NT2/D1 (cell line): ENCODE measurements at regions not wholly inside any gene's neighbourhood (a gene's known extent, or its start where the extent isn't known, plus 50 kb on each side); places are given as distances from the start of the nearest gene placed in this dataset.

Source experiments
- DNase-seq: peaks from one replicate; pipeline ENCODE4 v3.0.0-alpha.2; 2011; ENCODE audit warnings: low read depth, low spot score
- H3K27me3 ChIP-seq: 2 replicates; pipeline ENCODE4 v1.6.0; 2011; ENCODE audit warnings: mild to moderate bottlenecking; ENCODE audit not compliant: insufficient read length, insufficient read depth
- H3K36me3 ChIP-seq: 2 replicates; pipeline ENCODE4 v1.6.1; 2011; ENCODE audit warnings: mild to moderate bottlenecking, low read length, mixed read lengths; ENCODE audit not compliant: insufficient read depth, insufficient read length
- H3K4me1 ChIP-seq: 2 replicates; pipeline ENCODE4 v1.5.1; 2011; ENCODE audit not compliant: insufficient read depth, insufficient read length
- H3K4me3 ChIP-seq: 2 replicates; pipeline ENCODE4 v1.5.1; 2011; ENCODE audit warnings: low read depth; ENCODE audit not compliant: insufficient read length
- H3K9ac ChIP-seq: 2 replicates; pipeline ENCODE4 v1.6.0; 2011; ENCODE audit warnings: low read depth; ENCODE audit not compliant: insufficient read length
- H3K9me3 ChIP-seq: 2 replicates; pipeline ENCODE4 v1.5.1; 2011; ENCODE audit warnings: mild to moderate bottlenecking, low read length; ENCODE audit not compliant: insufficient read depth
- SUZ12 ChIP-seq: IDR thresholded peaks from 2 replicates; pipeline ENCODE4 v1.6.1; 2011; ENCODE audit not compliant: insufficient read length, insufficient read depth; ENCODE audit errors: extremely low read depth
- YY1 ChIP-seq: IDR thresholded peaks from 2 replicates; pipeline ENCODE4 v1.6.1; 2011; ENCODE audit not compliant: insufficient read length, insufficient read depth
- ZNF274 ChIP-seq: IDR thresholded peaks from 2 replicates; pipeline ENCODE4 v1.6.1; 2011; ENCODE audit warnings: mild to moderate bottlenecking, low read depth, low read length

- TF ChIP-seq ZNF274 = no peak
- TF ChIP-seq YY1 = no peak
- no peak for TF ChIP-seq SUZ12
- Histone ChIP-seq H3K4me1 (no peaks in the 10 kb centered on the region), H3K9ac (no peak overlapping the region), H3K9me3 (no peaks in the 10 kb centered on the region), H3K4me3 (no peak overlapping the region), H3K36me3 (no peaks in the 10 kb centered on the region), H3K27me3 (no peaks in the 10 kb centered on the region)
- DNase-seq = no peak
Measured at GRCh38 chr13:74629985-74630384, 495.8 kb upstream of the KLF12 start.

- H3K36me3 ChIP-seq = no peaks in the 10 kb centered on the region
- no peak overlapping the region for H3K4me3 ChIP-seq
- no peaks in the 10 kb centered on the region for H3K9me3 ChIP-seq
- no peaks in the 10 kb centered on the region for H3K4me1 ChIP-seq
- no peak overlapping the region for H3K9ac ChIP-seq
- no peaks in the 10 kb centered on the region for H3K27me3 ChIP-seq
- DNase-seq = no peak
- no peak for TF ChIP-seq ZNF274
- no peak for TF ChIP-seq YY1
- no peak for TF ChIP-seq SUZ12
Measured at GRCh38 chr13:74625541-74625940, 491.3 kb upstream of the KLF12 start.

GRCh38 chr13:74623761-74624160, 489.6 kb upstream of the KLF12 start:
- Histone ChIP-seq H3K9me3 (no peaks in the 10 kb centered on the region), H3K4me3 (no peak overlapping the region), H3K4me1 (no peaks in the 10 kb centered on the region), H3K27me3 (no peaks in the 10 kb centered on the region), H3K9ac (no peak overlapping the region), H3K36me3 (no peaks in the 10 kb centered on the region)
- no peak for DNase-seq
- TF ChIP-seq SUZ12 (no peak), ZNF274 (no peak), YY1 (no peak)

GRCh38 chr13:74622284-74622683, 488.1 kb upstream of the KLF12 start:
- Histone ChIP-seq H3K27me3 (no peaks in the 10 kb centered on the region), H3K4me1 (no peaks in the 10 kb centered on the region), H3K4me3 (no peak overlapping the region), H3K36me3 (no peaks in the 10 kb centered on the region), H3K9me3 (no peaks in the 10 kb centered on the region), H3K9ac (no peak overlapping the region)
- DNase-seq = no peak
- no peak for TF ChIP-seq ZNF274
- TF ChIP-seq SUZ12 = no peak
- no peak for TF ChIP-seq YY1

GRCh38 chr13:74620711-74621110, 486.5 kb upstream of the KLF12 start:
- Histone ChIP-seq H3K9me3 (no peaks in the 10 kb centered on the region), H3K36me3 (no peaks in the 10 kb centered on the region)

GRCh38 chr13:74620308-74620707, 486.1 kb upstream of the KLF12 start:
- no peak for DNase-seq
- H3K4me3 ChIP-seq = no peak overlapping the region
- no peaks in the 10 kb centered on the region for H3K4me1 ChIP-seq
- TF ChIP-seq SUZ12 (no peak), ZNF274 (no peak), YY1 (no peak)
- no peak overlapping the region for H3K9ac ChIP-seq
- H3K9me3 ChIP-seq = no peaks in the 10 kb centered on the region
- no peaks in the 10 kb centered on the region for H3K36me3 ChIP-seq
- no peaks in the 10 kb centered on the region for H3K27me3 ChIP-seq

More at GRCh38 chr13:74620711-74621110, 486.5 kb upstream of the KLF12 start:
- no peaks in the 10 kb centered on the region for H3K4me1 ChIP-seq
- H3K4me3 ChIP-seq = no peak overlapping the region
- DNase-seq = no peak
- H3K9ac ChIP-seq = no peak overlapping the region
- TF ChIP-seq ZNF274 = no peak
- TF ChIP-seq YY1 = no peak
- no peak for TF ChIP-seq SUZ12
- no peaks in the 10 kb centered on the region for H3K27me3 ChIP-seq

GRCh38 chr13:74597526-74597925, 463.3 kb upstream of the KLF12 start:
- no peak for DNase-seq
- Histone ChIP-seq H3K36me3 (no peaks in the 10 kb centered on the region), H3K4me3 (no peak overlapping the region), H3K9me3 (no peaks in the 10 kb centered on the region), H3K27me3 (no peaks in the 10 kb centered on the region), H3K9ac (no peak overlapping the region), H3K4me1 (no peaks in the 10 kb centered on the region)
- no peak for TF ChIP-seq ZNF274
- no peak for TF ChIP-seq YY1
- no peak for TF ChIP-seq SUZ12

- TF ChIP-seq ZNF274 = no peak
- TF ChIP-seq SUZ12 = no peak
- no peak for TF ChIP-seq YY1
- no peak overlapping the region for H3K4me3 ChIP-seq
- DNase-seq = no peak
Measured at GRCh38 chr13:74596691-74597090, 462.5 kb upstream of the KLF12 start.

More at GRCh38 chr13:74596691-74597090, 462.5 kb upstream of the KLF12 start:
- H3K9me3 ChIP-seq = no peaks in the 10 kb centered on the region
- H3K36me3 ChIP-seq = no peaks in the 10 kb centered on the region
- H3K4me1 ChIP-seq = no peaks in the 10 kb centered on the region
- H3K9ac ChIP-seq = no peak overlapping the region
- no peaks in the 10 kb centered on the region for H3K27me3 ChIP-seq
